Testis (tissue), 2 donors: ENCODE measurements at regions not wholly inside any gene's neighbourhood (a gene's known extent, or its start where the extent isn't known, plus 50 kb on each side); places are given as distances from the start of the nearest gene placed in this dataset.
"Not testable (repeated sequence)": the region's sequence is repeated elsewhere in the genome, so short reads cannot be mapped to it uniquely, and the experiment has no call there.

Experiments
- DNase-seq: peaks from one replicate; pipeline ENCODE4 v3.0.0-alpha.2; 2019
- H3K27ac ChIP-seq, 2 donors: fragments of 200-600 bp; sonication (generic); one replicate each; pipeline ENCODE4 v1.5.1; 2019
- H3K27me3 ChIP-seq: fragments of 200-600 bp; sonication (generic); one replicate; pipeline ENCODE4 v1.5.1; 2019
- H3K36me3 ChIP-seq: fragments of 200-600 bp; sonication (generic); one replicate; pipeline ENCODE4 v1.5.1; 2017; ENCODE audit warnings: low read depth; ENCODE audit errors: missing control alignments
- H3K4me1 ChIP-seq: fragments of 200-600 bp; sonication (generic); one replicate; pipeline ENCODE4 v1.5.1; 2019
- H3K4me3 ChIP-seq, 2 donors: fragments of 200-600 bp; sonication (generic); one replicate each; pipeline ENCODE4 v1.5.1; 2017 to 2019
- H3K9me3 ChIP-seq: fragments of 200-600 bp; sonication (generic); one replicate; pipeline ENCODE4 v1.5.1; 2017
- CTCF ChIP-seq, 3 experiments: fragments of 450-650 bp in 2 of 3; fragments of 200-600 bp in 1 of 3; sonication (generic) in 1 of 3; IDR thresholded peaks; one replicate each; pipeline ENCODE4 v1.5.1; 2016 to 2019; ENCODE audit warnings: antibody characterized with exemption in 3 of 3, mild to moderate bottlenecking in 2 of 3, moderate library complexity in 1 of 3
- POLR2A ChIP-seq: fragments of 450-650 bp; IDR thresholded peaks from one replicate; pipeline ENCODE4 v1.6.1; 2017; ENCODE audit warnings: antibody characterized with exemption, mild to moderate bottlenecking, moderate library complexity
- WGBS, 2 donors: methylation state at CpG; one replicate each; pipeline ENCODE4 v1.1.5; 2018; 5-methylcytosine and 5-hydroxymethylcytosine counted together
- intact Hi-C: fragments of 100-400 bp; cut with DNase I; formaldehyde crosslinking; loops from one replicate; pipeline ENCODE4 v1.15.1; 2023; ENCODE audit warnings: low total_unique reads

DNA sequence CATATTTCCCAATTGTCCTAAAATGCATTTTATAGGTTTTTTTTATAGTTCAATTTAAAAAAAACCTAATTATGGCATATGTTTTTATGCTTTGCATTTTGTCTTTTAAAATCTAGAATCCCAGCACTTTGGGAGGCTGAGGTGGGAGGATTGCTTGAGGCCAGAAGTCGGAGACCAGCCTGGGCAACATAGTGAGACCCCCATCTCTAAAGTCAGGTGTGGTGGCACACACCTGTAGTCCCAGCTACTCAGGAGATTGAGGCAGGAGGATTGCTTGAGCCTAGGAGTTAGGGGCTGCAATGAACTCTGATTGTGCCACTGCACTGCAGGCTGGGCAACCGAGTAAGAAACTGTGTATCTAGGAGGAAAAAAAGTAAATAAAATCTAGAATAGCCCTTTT is 137.2 kb upstream of the POU3F1 start:
- Histone ChIP-seq H3K4me1 (no peaks in the 10 kb centered on the region), H3K27ac (no peak overlapping the region), H3K4me3 (no peak overlapping the region), H3K27me3 (no peaks in the 10 kb centered on the region), H3K36me3 (no peaks in the 10 kb centered on the region), H3K9me3 (no peaks in the 10 kb centered on the region)
- intact Hi-C loops, result no loop called here
- no peak for TF ChIP-seq POLR2A
- no peak for TF ChIP-seq CTCF (IDR thresholded peaks at IDR 0.05)
- DNase-seq, result no peak
- 91 to 93% methylated on average over 2 of the region's 2 CpGs for WGBS, 2 donors

DNA sequence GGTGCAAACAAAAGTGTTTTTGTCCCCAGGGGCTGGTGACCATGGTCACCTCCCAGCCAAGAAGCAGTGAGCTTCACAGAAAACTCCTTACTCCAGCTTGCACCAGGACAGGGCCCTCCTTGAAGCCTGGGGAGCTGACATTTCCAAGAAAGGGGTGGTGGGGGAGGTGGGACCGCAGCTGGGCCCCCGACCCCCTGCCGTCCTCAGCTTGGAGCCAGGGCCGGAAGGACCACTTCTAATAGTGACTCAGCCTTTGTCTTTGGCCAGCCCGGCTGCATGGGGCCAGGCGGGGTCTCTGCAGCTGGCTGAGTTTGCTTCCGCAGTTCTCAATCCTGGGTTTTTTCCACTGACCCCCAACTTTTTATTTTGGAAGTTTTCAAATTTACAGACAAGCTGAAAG is 136.5 kb upstream of the POU3F1 start:
- Histone ChIP-seq H3K27me3 (no peaks in the 10 kb centered on the region), H3K4me1 (no peaks in the 10 kb centered on the region), H3K27ac (no peak overlapping the region), H3K36me3 (no peaks in the 10 kb centered on the region), H3K4me3 (no peak overlapping the region), H3K9me3 (no peaks in the 10 kb centered on the region)
- 76 to 89% methylated on average over 7 of the region's 7 CpGs for WGBS, 2 donors
- no peak for DNase-seq
- intact Hi-C loops, result no loop called here
- TF ChIP-seq POLR2A (no peak), CTCF (IDR thresholded peaks at IDR 0.05) (no peak)

GRCh38 chr1:38180388-38180787 is 133.8 kb upstream of the POU3F1 start:
- intact Hi-C loops, H3K4me1 ChIP-seq, H3K4me3 ChIP-seq, H3K9me3 ChIP-seq, H3K36me3 ChIP-seq, H3K27ac ChIP-seq, DNase-seq, H3K27me3 ChIP-seq: not testable (repeated sequence)
- whole genome bisulfite sequencing, 2 donors, result 82 to 85% methylated on average over 1 of the region's 1 CpG

GRCh38 chr1:38179483-38179882 is 132.9 kb upstream of the POU3F1 start:
- no peak overlapping the region for H3K27ac ChIP-seq
- H3K36me3 ChIP-seq, result no peaks in the 10 kb centered on the region
- 64 to 66% methylated on average over 8 of the region's 8 CpGs for WGBS, 2 donors
- DNase-seq, result no peak
- intact Hi-C loops, result no loop called here
- no peaks in the 10 kb centered on the region for H3K27me3 ChIP-seq
- H3K4me3 ChIP-seq, result no peak overlapping the region
- H3K9me3 ChIP-seq, result no peaks in the 10 kb centered on the region
- no peaks in the 10 kb centered on the region for H3K4me1 ChIP-seq
- TF ChIP-seq POLR2A, result no peak
- TF ChIP-seq CTCF (IDR thresholded peaks at IDR 0.05), result no peak

DNA sequence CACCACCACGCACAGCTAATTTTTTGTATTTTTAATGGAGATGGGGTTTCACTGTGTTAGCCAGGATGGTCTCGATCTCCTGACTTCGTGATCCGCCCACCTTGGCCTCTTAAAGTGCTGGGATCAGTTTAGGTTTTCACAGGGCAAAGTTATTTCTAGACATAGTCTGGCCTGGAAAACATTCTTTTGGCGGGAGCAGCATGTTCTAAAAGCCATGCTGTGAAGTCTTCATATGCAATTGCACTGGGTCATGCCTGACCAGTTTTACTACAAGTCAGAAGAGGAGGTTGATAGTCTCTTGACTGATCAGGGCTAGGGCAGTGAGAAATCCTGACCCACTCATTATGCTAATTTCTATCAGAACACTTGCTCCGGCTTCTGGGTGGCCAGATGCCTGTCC is 131.6 kb upstream of the POU3F1 start:
- TF ChIP-seq POLR2A (no peak), CTCF (IDR thresholded peaks at IDR 0.05) (no peak)
- no peak for DNase-seq
- Histone ChIP-seq H3K27ac (no peak overlapping the region), H3K36me3 (no peaks in the 10 kb centered on the region), H3K4me3 (no peak overlapping the region), H3K27me3 (no peaks in the 10 kb centered on the region), H3K9me3 (no peaks in the 10 kb centered on the region), H3K4me1 (no peaks in the 10 kb centered on the region)
- intact Hi-C loops, result no loop called here
- 90 to 91% methylated on average over 6 of the region's 6 CpGs for WGBS, 2 donors
